Activated T-cell treated with anti-CD3 and anti-CD28 coated beads for 4 hours (primary cell): ENCODE measurements at regions not wholly inside any gene's neighbourhood (a gene's known extent, or its start where the extent isn't known, plus 50 kb on each side); places are given as distances from the start of the nearest gene placed in this dataset.

Experiments
- DNase-seq: peaks from one replicate; pipeline ENCODE4 v3.0.0-alpha.2; 2020

GRCh38 chr5:86786955-86787354 lies 169.2 kb downstream of the COX7C start:
- DNase-seq = no peak

DNA sequence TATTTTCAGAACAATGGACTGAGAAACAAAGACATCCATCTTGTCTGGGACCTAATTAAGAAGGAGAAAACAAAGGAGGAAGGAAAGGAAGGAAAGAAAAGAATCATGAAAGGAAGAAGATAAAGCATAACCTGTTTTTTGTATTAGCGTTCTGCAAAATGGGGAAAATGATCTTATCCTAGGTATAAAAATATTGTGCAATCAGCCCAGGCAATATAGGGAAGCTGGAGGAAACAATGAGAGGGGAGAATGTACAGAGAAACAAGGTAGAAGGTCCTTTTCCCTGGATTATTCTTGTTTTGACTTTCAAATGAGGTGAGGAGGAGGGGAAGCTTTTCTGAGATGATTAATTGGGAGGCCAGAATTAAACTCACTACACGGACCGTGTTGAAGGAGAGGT lies 177.9 kb downstream of the COX7C start:
- no peak for DNase-seq

DNA sequence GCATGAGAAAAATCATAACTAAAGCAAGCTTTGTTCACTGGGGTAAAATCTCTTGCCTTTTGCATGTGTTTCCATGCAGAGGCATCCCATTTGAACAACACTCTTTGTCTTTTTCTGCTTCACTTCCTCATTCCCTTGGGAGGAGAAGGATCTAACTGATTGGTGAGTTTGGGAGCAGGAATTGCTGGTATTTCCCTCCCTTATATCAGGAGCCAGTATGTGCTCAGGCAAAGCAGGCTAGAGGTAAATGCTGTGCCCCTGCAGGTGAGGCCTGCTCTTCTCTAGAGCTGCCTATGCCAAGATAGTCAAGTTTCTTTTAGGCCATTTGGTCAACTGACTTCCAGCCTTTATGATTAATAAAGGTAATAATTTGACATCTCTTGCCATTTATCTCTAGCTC lies 179.9 kb downstream of the COX7C start:
- DNase-seq = no peak

DNA sequence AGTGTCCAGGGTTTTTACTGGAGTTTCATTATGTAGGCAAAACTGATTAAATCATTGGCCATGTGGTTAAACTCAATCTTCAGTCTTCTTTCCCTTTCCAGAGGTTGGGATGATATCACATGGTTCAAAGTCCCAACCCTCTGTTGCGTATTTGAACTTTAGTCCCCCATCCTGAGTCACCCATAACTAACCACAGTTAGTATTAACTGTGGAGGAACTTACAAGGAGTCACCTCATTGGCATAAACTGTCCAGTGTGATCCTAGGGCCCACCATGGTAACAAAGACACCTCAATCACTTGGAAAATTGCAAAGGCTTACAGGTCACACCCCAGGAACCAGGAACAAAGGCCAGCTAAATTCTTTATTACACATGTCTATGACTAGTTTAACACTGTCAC lies 188.5 kb downstream of the COX7C start:
- DNase-seq = no peak

DNA sequence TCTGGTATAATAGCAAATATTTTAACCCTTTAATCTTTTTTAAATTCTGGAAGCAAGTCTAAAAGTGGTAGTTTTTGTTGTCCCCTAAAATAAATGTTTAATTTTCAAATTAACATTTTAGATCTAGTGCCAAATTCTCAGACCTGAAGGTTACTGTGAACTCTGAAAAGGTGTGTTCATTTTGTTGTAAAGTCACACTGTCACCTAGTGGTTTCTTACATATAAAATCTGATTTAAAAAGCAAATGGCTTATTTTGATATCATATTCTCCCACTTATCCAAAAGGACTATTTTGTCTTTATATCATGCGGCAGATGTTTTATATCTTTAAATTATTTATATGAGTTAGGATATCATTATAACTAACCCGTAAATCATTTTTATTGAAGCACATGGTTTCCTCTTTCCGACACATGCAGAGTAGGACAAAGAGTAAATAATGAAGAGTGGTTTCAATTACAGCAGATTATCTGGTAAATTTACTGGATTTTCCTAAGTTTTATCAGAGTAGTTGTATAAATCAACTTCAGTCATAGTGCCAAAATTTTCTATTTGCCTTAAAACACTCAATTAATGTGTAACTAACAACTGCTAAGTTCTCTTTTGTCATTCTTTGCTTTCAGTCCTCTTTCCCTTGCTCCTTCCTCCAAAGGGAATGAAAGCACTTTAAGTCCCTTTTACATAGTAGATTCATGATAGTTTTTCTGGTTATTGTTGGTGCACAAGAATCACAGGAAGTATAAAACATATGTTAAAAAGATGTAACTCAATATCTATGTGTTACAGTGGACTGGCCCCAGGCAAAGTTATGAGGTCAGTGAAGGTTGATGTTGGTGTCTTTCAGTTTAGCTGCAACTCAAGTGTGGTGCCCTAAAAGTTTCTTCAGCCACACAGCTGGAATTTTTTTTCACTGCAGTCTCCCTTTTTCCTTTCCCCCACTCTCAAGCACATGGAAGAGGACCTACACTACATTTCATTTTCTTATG lies 189.6 kb downstream of the COX7C start:
- DNase-seq = no peak

- no peak for DNase-seq
Observed at GRCh38 chr5:86814315-86814714, 196.6 kb downstream of the COX7C start.

GRCh38 chr5:86814907-86815306 lies 197.2 kb downstream of the COX7C start:
- DNase-seq = no peak

- no peak for DNase-seq
Observed at GRCh38 chr5:86824637-86825036, 206.9 kb downstream of the COX7C start.

DNA sequence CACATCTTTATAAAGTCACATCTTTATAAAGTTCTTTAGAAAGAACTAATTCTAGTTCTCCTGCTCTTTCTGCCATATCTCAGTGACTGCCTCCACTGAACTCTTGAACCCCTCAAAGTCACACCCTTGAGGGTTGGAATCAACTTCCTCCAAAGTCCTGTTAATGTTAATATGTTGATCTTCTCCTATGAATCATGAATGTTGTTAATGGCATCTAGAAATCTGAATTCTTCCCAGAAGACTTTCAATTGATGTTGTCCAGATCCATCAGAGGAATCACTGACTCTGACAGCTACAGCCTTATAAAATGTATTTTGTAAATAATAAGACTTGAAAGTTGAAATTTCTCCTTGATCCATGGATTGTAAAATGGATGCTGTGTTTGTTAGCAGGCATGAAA lies 213.4 kb downstream of the COX7C start:
- DNase-seq = no peak

DNA sequence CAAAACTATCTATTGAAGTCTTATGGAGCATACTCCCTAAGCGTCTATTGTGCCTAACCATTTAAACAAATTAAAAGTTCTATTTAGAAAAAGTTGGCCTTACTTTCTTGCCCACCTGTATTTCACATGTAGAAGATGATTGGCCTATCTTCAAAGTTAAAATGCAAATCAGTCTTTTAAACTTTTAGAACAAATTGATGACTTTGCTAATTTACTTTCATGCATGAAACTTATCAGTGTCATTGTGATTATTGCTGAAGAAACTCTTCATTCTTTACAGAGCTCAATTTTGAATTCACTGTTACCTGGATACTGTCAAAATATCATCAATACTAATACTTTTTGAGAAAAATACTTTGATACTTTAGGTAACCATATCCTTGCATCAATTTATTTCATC lies 216.1 kb downstream of the COX7C start:
- no peak for DNase-seq

DNA sequence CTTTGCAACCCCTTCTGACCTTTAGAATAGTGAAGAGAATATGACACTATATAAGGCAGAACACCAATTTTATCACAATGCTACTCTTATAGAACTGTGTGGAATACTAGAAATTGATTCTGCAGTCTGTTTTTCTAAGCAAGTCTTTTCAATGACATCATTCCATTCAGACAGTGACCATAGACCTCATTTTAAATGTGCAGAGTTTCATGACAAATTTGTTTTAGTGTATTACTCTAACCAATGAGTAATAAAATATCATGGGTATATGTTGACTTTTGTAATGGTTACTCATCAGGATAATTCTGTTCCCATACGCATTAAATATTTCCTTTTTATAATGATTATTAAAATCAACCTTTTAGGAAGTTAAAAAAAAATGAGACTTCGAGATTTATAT lies 219.9 kb downstream of the COX7C start:
- no peak for DNase-seq

- DNase-seq = no peak
Observed at GRCh38 chr5:86838083-86838482, 220.3 kb downstream of the COX7C start.

GRCh38 chr5:86841000-86841644 lies 223.4 kb downstream of the COX7C start:
- DNase-seq = no peak

DNA sequence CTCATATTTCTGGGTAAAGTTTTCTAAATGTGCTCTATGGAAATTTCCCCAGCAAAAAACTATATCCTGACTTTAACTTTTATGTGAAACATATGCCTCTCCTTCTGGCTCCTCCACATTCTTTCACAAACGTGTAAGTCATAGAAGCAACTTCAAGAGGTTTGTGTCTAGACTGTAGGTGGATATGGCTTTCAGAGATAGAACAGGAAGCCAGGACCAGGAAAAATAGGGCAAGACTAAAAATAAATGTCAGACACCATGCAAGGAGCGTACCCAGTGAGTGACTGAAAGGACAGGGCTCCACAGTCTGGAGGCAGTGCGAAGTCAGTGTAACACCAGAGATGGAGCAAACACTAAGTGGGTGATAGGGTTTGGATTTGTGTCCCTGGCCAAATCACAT lies 240.7 kb downstream of the COX7C start:
- no peak for DNase-seq

DNA sequence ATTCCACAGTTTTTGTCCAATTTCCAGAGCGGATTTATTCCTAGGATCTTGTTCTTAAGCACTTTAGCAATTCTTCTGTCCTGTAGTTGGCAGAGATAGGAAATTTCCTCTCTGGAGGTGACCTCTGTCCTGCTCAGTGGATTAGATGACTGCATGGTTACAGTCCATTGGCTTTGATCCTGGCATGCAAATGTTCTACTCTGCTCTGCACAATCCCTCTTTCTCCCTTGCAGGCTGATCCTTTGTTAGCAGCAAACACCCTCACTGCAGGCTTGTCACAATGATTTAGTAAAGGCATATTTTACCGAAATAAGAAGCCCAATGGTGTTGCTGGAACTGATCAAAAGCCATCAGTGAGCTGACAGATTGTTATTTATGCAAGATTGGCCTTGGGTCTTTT lies 243.8 kb downstream of the COX7C start:
- DNase-seq = no peak

- DNase-seq = no peak
Observed at GRCh38 chr5:86862093-86862492, 244.4 kb downstream of the COX7C start.

DNA sequence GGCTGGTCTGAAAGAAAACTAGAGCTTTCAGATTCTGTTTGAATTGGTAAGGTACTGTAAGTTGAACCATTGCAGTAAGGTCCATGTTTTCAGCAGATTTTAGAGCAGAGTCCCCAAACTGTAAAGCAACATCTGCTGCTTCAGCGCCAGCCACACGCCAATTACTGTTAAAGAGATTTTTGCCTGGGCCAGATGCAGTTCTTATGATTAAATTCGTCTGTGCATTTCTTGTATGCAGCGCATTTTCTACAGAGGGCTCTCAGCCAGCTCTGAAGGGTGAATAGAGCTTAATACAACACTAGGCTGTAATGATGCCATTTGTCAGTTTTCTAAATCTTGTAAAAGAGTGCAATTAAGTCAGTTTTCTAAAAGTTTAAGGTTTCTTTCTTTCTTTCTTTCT lies 246.3 kb downstream of the COX7C start:
- DNase-seq = no peak

- DNase-seq = no peak
Observed at GRCh38 chr5:86865256-86865785, 247.6 kb downstream of the COX7C start.

DNA sequence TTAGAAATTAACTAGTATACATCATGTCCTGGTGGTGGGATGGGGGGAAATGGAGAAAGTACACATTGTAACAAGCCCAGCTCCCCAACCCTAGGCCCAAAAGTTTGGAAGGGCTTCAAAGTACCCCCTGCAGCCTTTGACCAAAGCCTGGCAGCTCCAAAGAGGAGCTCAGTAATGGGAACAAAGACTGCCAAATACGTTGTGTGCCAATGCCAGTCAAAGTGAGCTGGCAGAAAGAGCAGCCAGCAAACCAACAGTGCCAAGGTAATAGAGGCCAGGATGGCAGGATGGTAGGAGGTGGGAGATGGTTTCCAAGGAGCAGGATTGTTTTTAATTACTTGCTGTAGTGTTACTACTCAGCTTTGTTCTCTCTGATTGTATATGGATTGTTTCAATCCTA lies 248.3 kb downstream of the COX7C start:
- no peak for DNase-seq

- no peak for DNase-seq
Observed at GRCh38 chr5:86869268-86869667, 251.5 kb downstream of the COX7C start.

DNA sequence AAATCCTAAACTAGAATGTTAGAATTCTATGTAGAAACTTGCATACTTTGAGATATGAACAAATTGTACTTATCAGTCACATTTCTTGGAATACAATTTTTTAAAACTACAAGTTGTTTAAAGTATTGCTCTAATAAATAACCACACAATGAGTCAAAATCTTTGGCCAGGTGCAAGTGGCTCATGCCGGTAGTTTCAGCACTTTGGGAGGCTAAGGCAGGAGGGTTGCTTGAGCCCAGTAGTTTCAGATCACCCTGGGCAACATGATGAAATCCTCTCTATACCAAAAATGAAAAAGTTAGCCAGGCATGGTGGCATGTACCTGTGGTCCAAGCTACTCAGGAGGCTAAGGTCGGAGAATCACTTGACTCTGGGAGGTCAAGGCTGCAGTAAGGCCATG lies 257.8 kb downstream of the COX7C start:
- no peak for DNase-seq

GRCh38 chr5:86878250-86878649 lies 260.5 kb downstream of the COX7C start:
- DNase-seq = no peak

DNA sequence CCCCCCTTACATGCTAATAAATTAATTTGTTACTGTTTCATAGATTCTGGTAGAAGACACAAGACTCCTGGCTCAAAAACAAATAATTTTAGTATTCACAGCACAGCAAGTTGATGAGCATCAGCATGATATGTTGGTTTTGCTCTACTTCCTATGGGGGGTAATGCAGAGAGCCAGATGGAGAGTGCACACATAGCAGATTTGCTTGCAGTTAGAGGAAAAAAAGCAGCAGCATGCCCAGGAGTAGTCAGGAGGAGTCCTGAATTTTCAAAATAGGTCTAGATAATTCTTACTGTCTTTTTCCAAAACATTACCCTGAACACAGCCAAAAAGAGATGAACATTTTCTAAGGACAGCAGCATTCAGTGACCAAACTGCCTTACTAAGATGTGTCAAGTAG lies 261.3 kb downstream of the COX7C start:
- no peak for DNase-seq

DNA sequence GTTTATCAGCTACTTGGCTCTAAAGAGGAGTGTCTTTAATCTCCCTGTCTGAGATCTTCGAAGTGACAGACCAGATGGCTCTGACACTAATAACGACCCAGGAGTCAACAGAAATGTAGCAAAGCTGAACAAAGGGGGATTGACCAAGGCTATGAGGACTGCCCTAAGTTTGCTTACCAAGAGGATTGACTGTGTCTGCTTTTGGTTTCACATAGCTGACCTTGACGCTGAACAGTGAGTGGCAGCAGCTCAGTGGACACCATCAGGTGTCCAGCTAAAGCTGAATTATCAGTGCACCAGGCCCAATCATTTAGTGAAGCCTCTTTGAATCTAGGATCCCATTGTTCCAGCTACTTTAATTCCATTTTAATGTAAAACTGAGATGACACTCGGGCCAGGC lies 262.6 kb downstream of the COX7C start:
- no peak for DNase-seq
